SK-N-SH treated with all-trans-retinoic acid at 6 μM for 48 hours (cell line): ENCODE measurements at regions not wholly inside any gene's neighbourhood (a gene's known extent, or its start where the extent isn't known, plus 50 kb on each side); places are given as distances from the start of the nearest gene placed in this dataset.

Experiments
- ATAC-seq: fragments of 200-7000 bp; cut with Tn5 transposase; 3 replicates; pipeline ENCODE4 v1.9.1; 2020; ENCODE audit warnings: mild to moderate bottlenecking, moderate library complexity
- ARNTL ChIP-seq: fragments of 450-650 bp; formaldehyde crosslinking; IDR thresholded peaks from 2 replicates; pipeline ENCODE4 v1.5.0; 2020; ENCODE audit warnings: low read depth, mild to moderate bottlenecking, moderate library complexity, borderline replicate concordance
- BACH2 ChIP-seq: fragments of 250-450 bp; sonication (Bioruptor Pico); IDR thresholded peaks from 2 replicates; pipeline ENCODE4 v1.9.0; 2021; ENCODE audit warnings: mild to moderate bottlenecking, borderline replicate concordance
- CSDC2 ChIP-seq: fragments of 250-450 bp; sonication (Bioruptor Pico); IDR thresholded peaks from 2 replicates; pipeline ENCODE4 v1.5.0; 2020; ENCODE audit warnings: mild to moderate bottlenecking, moderate library complexity
- ESRRG ChIP-seq: fragments of 250-450 bp; sonication (Bioruptor Pico); IDR thresholded peaks from 2 replicates; pipeline ENCODE4 v1.6.1; 2021; ENCODE audit warnings: mild to moderate bottlenecking
- GLIS3 ChIP-seq: fragments of 250-450 bp; sonication (Bioruptor Pico); IDR thresholded peaks from 2 replicates; pipeline ENCODE4 v1.5.0; 2020; ENCODE audit warnings: mild to moderate bottlenecking, moderate library complexity
- ISL1 ChIP-seq: fragments of 250-450 bp; sonication (Bioruptor Pico); IDR thresholded peaks from 2 replicates; pipeline ENCODE4 v2.1.2; 2022; ENCODE audit warnings: mild to moderate bottlenecking, moderate library complexity
- PPARA ChIP-seq: fragments of 250-450 bp; sonication (Bioruptor Pico); IDR thresholded peaks from 2 replicates; pipeline ENCODE4 v1.5.0; 2020; ENCODE audit warnings: mild to moderate bottlenecking, borderline replicate concordance
- RARB ChIP-seq: fragments of 250-450 bp; sonication (Bioruptor Pico); IDR thresholded peaks from 2 replicates; pipeline ENCODE4 v1.8.0; 2021; ENCODE audit warnings: mild to moderate bottlenecking, moderate library complexity
- SNAI2 ChIP-seq: fragments of 250-450 bp; sonication (Bioruptor Pico); IDR thresholded peaks from 2 replicates; pipeline ENCODE4 v1.5.0; 2020; ENCODE audit warnings: mild to moderate bottlenecking, moderate library complexity
- TCF4 ChIP-seq: fragments of 250-450 bp; sonication (Bioruptor Pico); IDR thresholded peaks from 2 replicates; pipeline ENCODE4 v1.8.0; 2021; ENCODE audit warnings: mild to moderate bottlenecking, moderate library complexity, borderline replicate concordance
- TOX ChIP-seq: fragments of 250-450 bp; sonication (Bioruptor Pico); IDR thresholded peaks from 2 replicates; pipeline ENCODE4 v1.8.0; 2021; ENCODE audit warnings: mild to moderate bottlenecking, moderate library complexity, borderline replicate concordance
- ZC3H10 ChIP-seq: fragments of 250-450 bp; sonication (Bioruptor Pico); IDR thresholded peaks from 2 replicates; pipeline ENCODE4 v1.5.1; 2021; ENCODE audit warnings: mild to moderate bottlenecking, moderate library complexity
- ZFP3 ChIP-seq: fragments of 250-450 bp; sonication (Bioruptor Pico); IDR thresholded peaks from 2 replicates; pipeline ENCODE4 v1.5.0; 2020; ENCODE audit warnings: mild to moderate bottlenecking, moderate library complexity
- ZFP30 ChIP-seq: fragments of 450-650 bp; formaldehyde crosslinking; IDR thresholded peaks from 2 replicates; pipeline ENCODE4 v1.5.0; 2022; ENCODE audit warnings: mild to moderate bottlenecking, moderate library complexity
- ZNF565 ChIP-seq: fragments of 450-650 bp; formaldehyde crosslinking; conservative IDR thresholded peaks from 2 replicates; pipeline ENCODE4 v1.5.0; 2020; ENCODE audit warnings: low read depth, mild to moderate bottlenecking, moderate library complexity
- ZNF70 ChIP-seq: fragments of 450-650 bp; formaldehyde crosslinking; IDR thresholded peaks from 2 replicates; pipeline ENCODE4 v1.5.0; 2020; ENCODE audit warnings: mild to moderate bottlenecking, moderate library complexity
- ZNF8 ChIP-seq: fragments of 450-650 bp; formaldehyde crosslinking; IDR thresholded peaks from 2 replicates; pipeline ENCODE4 v1.5.0; 2020; ENCODE audit warnings: mild to moderate bottlenecking, moderate library complexity
- TF ChIP-seq, protein P1 (sequence below): fragments of 250-450 bp; sonication (Bioruptor Pico); IDR thresholded peaks from 2 replicates; pipeline ENCODE4 v1.8.0; 2020; ENCODE audit warnings: mild to moderate bottlenecking, moderate library complexity, borderline replicate concordance
- TF ChIP-seq, protein P2 (sequence below): fragments of 250-450 bp; sonication (Bioruptor Pico); IDR thresholded peaks from 2 replicates; pipeline ENCODE4 v1.8.0; 2021; ENCODE audit warnings: low read depth, mild to moderate bottlenecking, moderate library complexity, borderline replicate concordance
- TF ChIP-seq, protein P3 (sequence below): fragments of 250-450 bp; sonication (Bioruptor Pico); IDR thresholded peaks from 2 replicates; pipeline ENCODE4 v1.5.0; 2020; ENCODE audit warnings: mild to moderate bottlenecking, moderate library complexity
- TF ChIP-seq, protein P4 (sequence below): fragments of 250-450 bp; sonication (Bioruptor Pico); IDR thresholded peaks from 2 replicates; pipeline ENCODE4 v1.5.1; 2020; ENCODE audit warnings: low read depth, mild to moderate bottlenecking, moderate library complexity
- TF ChIP-seq, protein P5 (sequence below): fragments of 250-450 bp; sonication (Bioruptor Pico); IDR thresholded peaks from 2 replicates; pipeline ENCODE4 v1.5.1; 2021; ENCODE audit warnings: mild to moderate bottlenecking, moderate library complexity

DNA sequence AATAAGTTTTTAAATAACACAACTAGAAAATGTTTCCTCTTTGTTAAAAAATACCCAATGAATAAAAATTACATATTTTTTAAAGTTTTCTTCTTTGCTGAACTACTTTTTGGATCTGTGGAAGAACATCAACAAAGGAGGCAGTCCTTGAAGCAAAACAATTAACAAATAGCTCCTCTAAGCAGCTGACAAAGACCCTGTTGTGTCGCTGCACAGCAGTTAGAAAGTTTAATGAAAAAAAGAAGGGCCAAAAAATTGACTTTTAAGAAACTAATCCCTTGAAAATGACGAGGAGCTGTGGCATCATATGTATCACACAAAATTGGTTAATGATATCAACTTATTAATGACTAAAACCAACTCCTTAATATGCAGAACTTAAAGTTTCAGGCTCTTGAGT, 72.1 kb downstream of the SLITRK1 start:
- TF ChIP-seq TOX (CRISPR knock-in tag) (no peak), PPARA (CRISPR knock-in tag) (no peak), ZNF8 (no peak), ZFP3 (CRISPR knock-in tag) (no peak), ZC3H10 (CRISPR knock-in tag) (no peak), ESRRG (no peak), ZNF565 (CRISPR knock-in tag) (no peak), ZNF70 (no peak), CSDC2 (CRISPR knock-in tag) (no peak), RARB (CRISPR knock-in tag) (no peak), TCF4 (CRISPR knock-in tag) (no peak), ZFP30 (CRISPR knock-in tag) (no peak), ARNTL (CRISPR knock-in tag) (no peak), ISL1 (CRISPR knock-in tag) (no peak), SNAI2 (no peak)
- TF ChIP-seq, protein P1, sequence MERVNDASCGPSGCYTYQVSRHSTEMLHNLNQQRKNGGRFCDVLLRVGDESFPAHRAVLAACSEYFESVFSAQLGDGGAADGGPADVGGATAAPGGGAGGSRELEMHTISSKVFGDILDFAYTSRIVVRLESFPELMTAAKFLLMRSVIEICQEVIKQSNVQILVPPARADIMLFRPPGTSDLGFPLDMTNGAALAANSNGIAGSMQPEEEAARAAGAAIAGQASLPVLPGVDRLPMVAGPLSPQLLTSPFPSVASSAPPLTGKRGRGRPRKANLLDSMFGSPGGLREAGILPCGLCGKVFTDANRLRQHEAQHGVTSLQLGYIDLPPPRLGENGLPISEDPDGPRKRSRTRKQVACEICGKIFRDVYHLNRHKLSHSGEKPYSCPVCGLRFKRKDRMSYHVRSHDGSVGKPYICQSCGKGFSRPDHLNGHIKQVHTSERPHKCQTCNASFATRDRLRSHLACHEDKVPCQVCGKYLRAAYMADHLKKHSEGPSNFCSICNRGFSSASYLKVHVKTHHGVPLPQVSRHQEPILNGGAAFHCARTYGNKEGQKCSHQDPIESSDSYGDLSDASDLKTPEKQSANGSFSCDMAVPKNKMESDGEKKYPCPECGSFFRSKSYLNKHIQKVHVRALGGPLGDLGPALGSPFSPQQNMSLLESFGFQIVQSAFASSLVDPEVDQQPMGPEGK (CRISPR knock-in tag), result no peak
- TF ChIP-seq, protein P2, sequence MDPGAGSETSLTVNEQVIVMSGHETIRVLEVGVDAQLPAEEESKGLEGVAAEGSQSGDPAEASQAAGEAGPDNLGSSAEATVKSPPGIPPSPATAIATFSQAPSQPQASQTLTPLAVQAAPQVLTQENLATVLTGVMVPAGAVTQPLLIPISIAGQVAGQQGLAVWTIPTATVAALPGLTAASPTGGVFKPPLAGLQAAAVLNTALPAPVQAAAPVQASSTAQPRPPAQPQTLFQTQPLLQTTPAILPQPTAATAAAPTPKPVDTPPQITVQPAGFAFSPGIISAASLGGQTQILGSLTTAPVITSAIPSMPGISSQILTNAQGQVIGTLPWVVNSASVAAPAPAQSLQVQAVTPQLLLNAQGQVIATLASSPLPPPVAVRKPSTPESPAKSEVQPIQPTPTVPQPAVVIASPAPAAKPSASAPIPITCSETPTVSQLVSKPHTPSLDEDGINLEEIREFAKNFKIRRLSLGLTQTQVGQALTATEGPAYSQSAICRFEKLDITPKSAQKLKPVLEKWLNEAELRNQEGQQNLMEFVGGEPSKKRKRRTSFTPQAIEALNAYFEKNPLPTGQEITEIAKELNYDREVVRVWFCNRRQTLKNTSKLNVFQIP (CRISPR knock-in tag), result no peak
- TF ChIP-seq, protein P3, sequence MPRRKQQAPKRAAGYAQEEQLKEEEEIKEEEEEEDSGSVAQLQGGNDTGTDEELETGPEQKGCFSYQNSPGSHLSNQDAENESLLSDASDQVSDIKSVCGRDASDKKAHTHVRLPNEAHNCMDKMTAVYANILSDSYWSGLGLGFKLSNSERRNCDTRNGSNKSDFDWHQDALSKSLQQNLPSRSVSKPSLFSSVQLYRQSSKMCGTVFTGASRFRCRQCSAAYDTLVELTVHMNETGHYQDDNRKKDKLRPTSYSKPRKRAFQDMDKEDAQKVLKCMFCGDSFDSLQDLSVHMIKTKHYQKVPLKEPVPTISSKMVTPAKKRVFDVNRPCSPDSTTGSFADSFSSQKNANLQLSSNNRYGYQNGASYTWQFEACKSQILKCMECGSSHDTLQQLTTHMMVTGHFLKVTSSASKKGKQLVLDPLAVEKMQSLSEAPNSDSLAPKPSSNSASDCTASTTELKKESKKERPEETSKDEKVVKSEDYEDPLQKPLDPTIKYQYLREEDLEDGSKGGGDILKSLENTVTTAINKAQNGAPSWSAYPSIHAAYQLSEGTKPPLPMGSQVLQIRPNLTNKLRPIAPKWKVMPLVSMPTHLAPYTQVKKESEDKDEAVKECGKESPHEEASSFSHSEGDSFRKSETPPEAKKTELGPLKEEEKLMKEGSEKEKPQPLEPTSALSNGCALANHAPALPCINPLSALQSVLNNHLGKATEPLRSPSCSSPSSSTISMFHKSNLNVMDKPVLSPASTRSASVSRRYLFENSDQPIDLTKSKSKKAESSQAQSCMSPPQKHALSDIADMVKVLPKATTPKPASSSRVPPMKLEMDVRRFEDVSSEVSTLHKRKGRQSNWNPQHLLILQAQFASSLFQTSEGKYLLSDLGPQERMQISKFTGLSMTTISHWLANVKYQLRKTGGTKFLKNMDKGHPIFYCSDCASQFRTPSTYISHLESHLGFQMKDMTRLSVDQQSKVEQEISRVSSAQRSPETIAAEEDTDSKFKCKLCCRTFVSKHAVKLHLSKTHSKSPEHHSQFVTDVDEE (CRISPR knock-in tag), result no peak
- TF ChIP-seq, protein P4, sequence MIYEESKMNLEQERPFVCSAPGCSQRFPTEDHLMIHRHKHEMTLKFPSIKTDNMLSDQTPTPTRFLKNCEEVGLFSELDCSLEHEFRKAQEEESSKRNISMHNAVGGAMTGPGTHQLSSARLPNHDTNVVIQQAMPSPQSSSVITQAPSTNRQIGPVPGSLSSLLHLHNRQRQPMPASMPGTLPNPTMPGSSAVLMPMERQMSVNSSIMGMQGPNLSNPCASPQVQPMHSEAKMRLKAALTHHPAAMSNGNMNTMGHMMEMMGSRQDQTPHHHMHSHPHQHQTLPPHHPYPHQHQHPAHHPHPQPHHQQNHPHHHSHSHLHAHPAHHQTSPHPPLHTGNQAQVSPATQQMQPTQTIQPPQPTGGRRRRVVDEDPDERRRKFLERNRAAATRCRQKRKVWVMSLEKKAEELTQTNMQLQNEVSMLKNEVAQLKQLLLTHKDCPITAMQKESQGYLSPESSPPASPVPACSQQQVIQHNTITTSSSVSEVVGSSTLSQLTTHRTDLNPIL (CRISPR knock-in tag), result no peak
- TF ChIP-seq, protein P5, sequence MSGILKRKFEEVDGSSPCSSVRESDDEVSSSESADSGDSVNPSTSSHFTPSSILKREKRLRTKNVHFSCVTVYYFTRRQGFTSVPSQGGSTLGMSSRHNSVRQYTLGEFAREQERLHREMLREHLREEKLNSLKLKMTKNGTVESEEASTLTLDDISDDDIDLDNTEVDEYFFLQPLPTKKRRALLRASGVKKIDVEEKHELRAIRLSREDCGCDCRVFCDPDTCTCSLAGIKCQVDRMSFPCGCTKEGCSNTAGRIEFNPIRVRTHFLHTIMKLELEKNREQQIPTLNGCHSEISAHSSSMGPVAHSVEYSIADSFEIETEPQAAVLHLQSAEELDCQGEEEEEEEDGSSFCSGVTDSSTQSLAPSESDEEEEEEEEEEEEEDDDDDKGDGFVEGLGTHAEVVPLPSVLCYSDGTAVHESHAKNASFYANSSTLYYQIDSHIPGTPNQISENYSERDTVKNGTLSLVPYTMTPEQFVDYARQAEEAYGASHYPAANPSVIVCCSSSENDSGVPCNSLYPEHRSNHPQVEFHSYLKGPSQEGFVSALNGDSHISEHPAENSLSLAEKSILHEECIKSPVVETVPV (CRISPR knock-in tag), result no peak
- no peak for ATAC-seq

DNA sequence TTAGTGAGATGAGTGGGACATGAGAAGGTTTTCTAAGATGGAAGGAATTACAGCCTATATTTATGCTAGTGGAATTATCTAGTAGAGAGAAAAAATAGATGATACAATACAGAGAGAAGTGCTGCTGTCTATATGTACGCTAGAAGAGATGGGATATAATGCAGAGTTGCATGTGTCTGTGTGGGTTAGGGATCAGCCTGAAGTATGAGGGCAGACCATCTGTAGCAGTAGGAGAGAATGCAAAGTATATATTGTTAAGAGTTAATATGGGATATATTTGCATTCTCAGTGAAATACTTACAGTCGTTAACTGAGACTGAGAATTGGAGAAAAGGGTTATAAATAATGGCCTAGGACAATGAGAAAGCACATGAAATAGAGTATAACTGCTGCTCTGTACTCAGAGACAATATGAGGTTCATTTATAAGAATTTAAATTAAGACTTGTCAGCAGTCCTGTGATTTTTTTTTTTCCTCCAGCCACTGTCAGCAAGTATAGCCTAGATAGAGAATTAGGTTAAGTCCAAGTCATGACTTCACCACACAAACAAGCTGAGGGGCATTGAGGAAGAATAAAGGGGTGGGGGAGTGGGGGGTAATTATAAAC, 77.8 kb downstream of the SLITRK1 start:
- TF ChIP-seq RARB (CRISPR knock-in tag) (no peak), ZNF70 (no peak), GLIS3 (CRISPR knock-in tag) (no peak), ESRRG (no peak), SNAI2 (no peak), BACH2 (CRISPR knock-in tag) (no peak)
- TF ChIP-seq, protein P1 (CRISPR knock-in tag), result no peak
- ATAC-seq, result no peak
